Fibroblast of lung (primary cell): ENCODE measurements at regions not wholly inside any gene's neighbourhood (a gene's known extent, or its start where the extent isn't known, plus 50 kb on each side); places are given as distances from the start of the nearest gene placed in this dataset.

Source experiments
- DNase-seq, 2 donors: peaks; one replicate each; pipeline versions ENCODE4 v3.0.0 to v3.0.0-alpha.2; 2010; ENCODE audit warnings: low read depth in 2 of 2
- H2AFZ ChIP-seq: 2 replicates; pipeline ENCODE4 v1.5.1; 2012; ENCODE audit warnings: low read length, control low read depth, inconsistent platforms
- H3K27ac ChIP-seq: 2 replicates; pipeline ENCODE4 v1.5.1; 2011; ENCODE audit warnings: low read length, control low read depth; ENCODE audit not compliant: insufficient read depth
- H3K27me3 ChIP-seq: 2 replicates; pipeline ENCODE4 v1.5.1; 2011; ENCODE audit warnings: mild to moderate bottlenecking, low read length; ENCODE audit not compliant: control insufficient read depth, insufficient read depth
- H3K36me3 ChIP-seq: 2 replicates; pipeline ENCODE4 v1.5.1; 2011; ENCODE audit warnings: low read length; ENCODE audit not compliant: control insufficient read depth, insufficient read depth
- H3K4me1 ChIP-seq: 2 replicates; pipeline ENCODE4 v1.5.1; 2011; ENCODE audit warnings: low read length; ENCODE audit not compliant: control insufficient read depth, insufficient read depth; ENCODE audit errors: extremely low read depth
- H3K4me2 ChIP-seq: 2 replicates; pipeline ENCODE4 v1.5.1; 2011; ENCODE audit warnings: low read length, control low read depth; ENCODE audit not compliant: insufficient read depth; ENCODE audit errors: extremely low read depth
- H3K4me3 ChIP-seq, 4 experiments: fragments of 200-600 bp in 1 of 4; sonication (generic) in 1 of 4; replicated peaks in 1 of 4; 2 replicates each; pipeline ENCODE4 v1.5.1; 2011 to 2016; ENCODE audit warnings: low read length in 4 of 4, low read depth in 3 of 4, mild to moderate bottlenecking in 3 of 4, control low read depth in 2 of 4, inconsistent platforms in 1 of 4, mixed read lengths in 1 of 4; ENCODE audit not compliant: insufficient read depth in 1 of 4; ENCODE audit errors: control extremely low read depth in 1 of 4
- H3K79me2 ChIP-seq: 2 replicates; pipeline ENCODE4 v1.5.1; 2012; ENCODE audit warnings: mild to moderate bottlenecking, low read length, inconsistent platforms; ENCODE audit not compliant: control insufficient read depth, insufficient read depth
- H3K9ac ChIP-seq: 2 replicates; pipeline ENCODE4 v1.5.1; 2011; ENCODE audit warnings: mild to moderate bottlenecking, low read length, control low read depth; ENCODE audit not compliant: insufficient read depth
- H3K9me3 ChIP-seq: 2 replicates; pipeline ENCODE4 v1.5.1; 2012; ENCODE audit warnings: low read depth, low read length; ENCODE audit not compliant: control insufficient read depth, insufficient read depth
- H4K20me1 ChIP-seq: 2 replicates; pipeline ENCODE4 v1.5.1; 2011; ENCODE audit warnings: low read length; ENCODE audit not compliant: control insufficient read depth, insufficient read depth; ENCODE audit errors: extremely low read depth
- EZH2 ChIP-seq: IDR thresholded peaks from 2 replicates; pipeline ENCODE4 v1.5.1; 2012; ENCODE audit warnings: low read length, control low read depth, mild to moderate bottlenecking; ENCODE audit errors: missing control alignments
- TF ChIP-seq, protein P1 (sequence below), 2 donors: IDR thresholded peaks in 1 of 2; conservative IDR thresholded peaks in 1 of 2; 1 replicate in 1 of 2; 2 replicates in 1 of 2; pipeline ENCODE4 v1.5.1; 2011 to 2012; ENCODE audit warnings: low read length in 2 of 2, control low read depth in 1 of 2, inconsistent platforms in 1 of 2, low read depth in 1 of 2, mild to moderate bottlenecking in 1 of 2

DNA sequence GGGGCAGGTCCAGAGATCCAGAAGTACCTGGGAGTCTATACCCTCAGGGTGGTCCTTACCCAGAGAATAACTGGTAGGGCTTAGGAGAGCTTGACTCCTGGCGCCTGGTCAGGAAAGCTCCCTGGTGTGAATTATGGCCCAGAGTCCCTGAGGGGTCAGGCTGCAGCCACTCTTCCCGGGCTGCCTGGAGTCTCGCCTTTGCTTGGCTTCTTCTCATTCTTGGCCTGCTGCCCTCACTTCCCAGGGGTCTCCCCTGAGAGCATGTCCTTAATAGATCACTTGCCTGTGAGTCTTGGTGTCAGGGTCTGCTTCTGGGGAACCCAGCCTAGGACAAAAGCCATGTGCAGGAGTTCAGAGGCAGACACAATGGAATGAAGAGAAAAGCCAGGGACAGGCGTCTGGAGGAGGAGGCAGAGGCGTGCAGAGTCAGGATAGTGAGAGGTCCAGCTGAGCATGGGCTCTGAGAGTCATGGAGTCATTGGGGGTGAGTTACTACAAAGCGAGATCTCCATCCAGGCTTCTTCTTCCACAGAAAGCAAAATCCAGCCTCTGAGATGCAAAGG lies 212.3 kb downstream of the TFAP2C start:
- no peaks in the 10 kb centered on the region for H3K36me3 ChIP-seq
- TF ChIP-seq EZH2: no peak
- TF ChIP-seq, protein P1, sequence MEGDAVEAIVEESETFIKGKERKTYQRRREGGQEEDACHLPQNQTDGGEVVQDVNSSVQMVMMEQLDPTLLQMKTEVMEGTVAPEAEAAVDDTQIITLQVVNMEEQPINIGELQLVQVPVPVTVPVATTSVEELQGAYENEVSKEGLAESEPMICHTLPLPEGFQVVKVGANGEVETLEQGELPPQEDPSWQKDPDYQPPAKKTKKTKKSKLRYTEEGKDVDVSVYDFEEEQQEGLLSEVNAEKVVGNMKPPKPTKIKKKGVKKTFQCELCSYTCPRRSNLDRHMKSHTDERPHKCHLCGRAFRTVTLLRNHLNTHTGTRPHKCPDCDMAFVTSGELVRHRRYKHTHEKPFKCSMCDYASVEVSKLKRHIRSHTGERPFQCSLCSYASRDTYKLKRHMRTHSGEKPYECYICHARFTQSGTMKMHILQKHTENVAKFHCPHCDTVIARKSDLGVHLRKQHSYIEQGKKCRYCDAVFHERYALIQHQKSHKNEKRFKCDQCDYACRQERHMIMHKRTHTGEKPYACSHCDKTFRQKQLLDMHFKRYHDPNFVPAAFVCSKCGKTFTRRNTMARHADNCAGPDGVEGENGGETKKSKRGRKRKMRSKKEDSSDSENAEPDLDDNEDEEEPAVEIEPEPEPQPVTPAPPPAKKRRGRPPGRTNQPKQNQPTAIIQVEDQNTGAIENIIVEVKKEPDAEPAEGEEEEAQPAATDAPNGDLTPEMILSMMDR (conservative IDR thresholded peaks at IDR 0.05 in 1 of 2, IDR thresholded peaks at IDR 0.05 in 1 of 2; ENCODE audit: low read depth in 1 of 2, low read length in 2 of 2): no peak
- H3K4me2 ChIP-seq: no peak overlapping the region
- H3K4me1 ChIP-seq: no peaks in the 10 kb centered on the region
- no peak overlapping the region for H3K27ac ChIP-seq
- no peaks in the 10 kb centered on the region for H3K9me3 ChIP-seq
- no peak overlapping the region for H3K4me3 ChIP-seq
- no peak for DNase-seq
- peaks cover 2% of the 10 kb centered on the region for H3K27me3 ChIP-seq
- no peaks in the 10 kb centered on the region for H3K79me2 ChIP-seq
- no peaks in the 10 kb centered on the region for H4K20me1 ChIP-seq
- H3K9ac ChIP-seq: no peak overlapping the region
- H2AFZ ChIP-seq: no peak overlapping the region

DNA sequence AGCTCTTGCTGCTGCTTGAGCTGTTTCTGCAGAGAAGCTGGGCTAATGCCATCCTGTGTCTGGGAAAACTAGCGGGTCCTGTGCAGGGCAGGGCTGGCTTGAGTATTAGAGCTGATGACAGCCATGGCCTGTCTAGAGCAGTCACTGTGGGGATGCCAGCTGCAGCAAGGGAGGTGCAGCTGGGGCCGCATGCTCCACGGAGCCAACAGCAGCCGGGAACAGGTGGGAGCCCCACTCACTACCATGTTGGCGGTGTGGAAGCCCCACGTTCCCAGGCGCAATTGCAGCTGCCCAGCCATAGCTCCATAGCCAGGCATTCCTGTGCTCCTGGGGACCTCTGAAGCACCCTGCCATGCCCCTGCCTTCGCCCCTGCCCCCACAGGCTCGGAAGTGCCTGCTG lies 212.9 kb downstream of the TFAP2C start:
- Histone ChIP-seq H3K4me3 (no peak overlapping the region), H3K9ac (no peak overlapping the region), H2AFZ (no peak overlapping the region), H3K27me3 (no peaks in the 10 kb centered on the region), H3K4me2 (no peak overlapping the region), H3K79me2 (no peaks in the 10 kb centered on the region), H3K27ac (no peak overlapping the region), H3K36me3 (no peaks in the 10 kb centered on the region), H3K4me1 (no peaks in the 10 kb centered on the region), H4K20me1 (no peaks in the 10 kb centered on the region), H3K9me3 (no peaks in the 10 kb centered on the region)
- TF ChIP-seq, protein P1 (conservative IDR thresholded peaks at IDR 0.05 in 1 of 2, IDR thresholded peaks at IDR 0.05 in 1 of 2; ENCODE audit: low read depth in 1 of 2, low read length in 2 of 2): no peak
- no peak for TF ChIP-seq EZH2
- DNase-seq: no peak

DNA sequence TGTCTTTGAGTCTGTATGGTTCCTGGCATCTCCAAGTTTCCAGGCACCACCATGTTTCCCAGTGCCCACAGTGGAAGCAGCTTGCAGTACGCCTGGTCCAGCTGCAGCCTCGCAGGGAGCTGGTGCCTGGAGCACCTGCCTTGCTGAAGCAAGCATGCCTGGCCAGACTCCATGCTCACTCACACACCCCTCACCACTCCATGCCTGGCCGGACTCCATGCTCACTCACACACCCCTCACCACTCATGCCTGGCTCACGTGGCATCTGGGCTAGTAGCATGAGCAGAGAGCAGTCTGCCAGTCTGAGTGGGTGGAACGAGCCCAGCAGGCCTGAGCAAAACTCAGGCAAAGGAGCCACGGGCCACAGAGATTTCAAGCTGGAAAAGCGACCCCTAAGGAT lies 214.3 kb downstream of the TFAP2C start:
- Histone ChIP-seq H3K27ac (no peak overlapping the region), H3K27me3 (no peaks in the 10 kb centered on the region), H3K4me2 (no peak overlapping the region), H3K9me3 (no peaks in the 10 kb centered on the region), H4K20me1 (no peaks in the 10 kb centered on the region), H3K4me3 (no peak overlapping the region), H3K9ac (no peak overlapping the region), H3K4me1 (no peaks in the 10 kb centered on the region), H2AFZ (no peak overlapping the region), H3K79me2 (no peaks in the 10 kb centered on the region), H3K36me3 (no peaks in the 10 kb centered on the region)
- no peak for DNase-seq
- TF ChIP-seq, protein P1 (conservative IDR thresholded peaks at IDR 0.05 in 1 of 2, IDR thresholded peaks at IDR 0.05 in 1 of 2; ENCODE audit: low read depth in 1 of 2, low read length in 2 of 2): no peak
- no peak for TF ChIP-seq EZH2
